GM12864 (cell line): ENCODE measurements at regions not wholly inside any gene's neighbourhood (a gene's known extent, or its start where the extent isn't known, plus 50 kb on each side); places are given as distances from the start of the nearest gene placed in this dataset.

Experiments
- DNase-seq: peaks from one replicate; pipeline ENCODE4 v3.0.0-alpha.2; 2011; ENCODE audit warnings: low read depth
- H3K4me3 ChIP-seq: 2 replicates; pipeline ENCODE4 v1.5.1; 2011; ENCODE audit warnings: mild to moderate bottlenecking, low read depth, low read length, control low read depth
- TF ChIP-seq, protein P1 (sequence below): IDR thresholded peaks from 2 replicates; pipeline ENCODE4 v1.5.1; 2011; ENCODE audit warnings: low read depth, mild to moderate bottlenecking, moderate library complexity, low read length, control low read depth, inconsistent platforms; ENCODE audit errors: missing control alignments

DNA sequence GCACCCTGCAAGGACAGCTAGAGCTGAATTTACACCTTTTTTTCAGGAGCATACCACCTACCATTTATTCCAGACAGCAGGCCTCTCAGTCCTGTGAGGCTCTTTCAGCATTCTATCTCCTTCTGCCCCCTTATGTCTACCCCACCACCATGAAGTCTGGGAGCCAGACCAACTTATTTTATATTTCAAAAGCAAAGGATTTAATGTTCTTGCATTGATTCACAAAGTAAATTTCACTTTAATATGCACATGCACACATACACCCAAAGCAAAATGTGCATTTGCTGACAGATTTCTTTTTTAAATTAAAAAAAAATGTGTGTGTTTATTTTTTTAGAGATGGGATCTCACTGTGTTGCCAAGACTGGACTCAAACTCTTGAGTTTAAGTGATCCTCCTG lies 264.2 kb upstream of the LRRC3B start:
- no peak for DNase-seq
- H3K4me3 ChIP-seq: no peak overlapping the region
- TF ChIP-seq, protein P1, sequence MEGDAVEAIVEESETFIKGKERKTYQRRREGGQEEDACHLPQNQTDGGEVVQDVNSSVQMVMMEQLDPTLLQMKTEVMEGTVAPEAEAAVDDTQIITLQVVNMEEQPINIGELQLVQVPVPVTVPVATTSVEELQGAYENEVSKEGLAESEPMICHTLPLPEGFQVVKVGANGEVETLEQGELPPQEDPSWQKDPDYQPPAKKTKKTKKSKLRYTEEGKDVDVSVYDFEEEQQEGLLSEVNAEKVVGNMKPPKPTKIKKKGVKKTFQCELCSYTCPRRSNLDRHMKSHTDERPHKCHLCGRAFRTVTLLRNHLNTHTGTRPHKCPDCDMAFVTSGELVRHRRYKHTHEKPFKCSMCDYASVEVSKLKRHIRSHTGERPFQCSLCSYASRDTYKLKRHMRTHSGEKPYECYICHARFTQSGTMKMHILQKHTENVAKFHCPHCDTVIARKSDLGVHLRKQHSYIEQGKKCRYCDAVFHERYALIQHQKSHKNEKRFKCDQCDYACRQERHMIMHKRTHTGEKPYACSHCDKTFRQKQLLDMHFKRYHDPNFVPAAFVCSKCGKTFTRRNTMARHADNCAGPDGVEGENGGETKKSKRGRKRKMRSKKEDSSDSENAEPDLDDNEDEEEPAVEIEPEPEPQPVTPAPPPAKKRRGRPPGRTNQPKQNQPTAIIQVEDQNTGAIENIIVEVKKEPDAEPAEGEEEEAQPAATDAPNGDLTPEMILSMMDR: no peak

DNA sequence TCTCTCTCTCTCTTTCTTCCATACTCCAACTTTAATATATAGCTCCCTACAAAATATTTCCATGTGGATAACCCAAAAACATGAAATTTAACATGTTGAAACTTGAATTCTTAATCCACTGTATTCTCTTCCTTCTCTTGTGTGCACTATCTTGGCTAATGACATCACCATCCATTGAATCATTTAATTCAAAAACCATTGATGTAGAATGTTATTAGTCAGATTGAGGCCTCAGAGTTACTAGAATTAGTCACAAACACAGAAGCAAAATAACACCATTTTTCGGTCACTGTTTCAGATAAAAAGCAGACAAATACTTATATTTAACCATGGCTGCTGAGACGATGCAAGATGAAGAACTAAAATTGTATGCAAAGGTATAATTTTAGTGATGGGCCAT lies 256.9 kb upstream of the LRRC3B start:
- no peak overlapping the region for H3K4me3 ChIP-seq
- TF ChIP-seq, protein P1: no peak

DNA sequence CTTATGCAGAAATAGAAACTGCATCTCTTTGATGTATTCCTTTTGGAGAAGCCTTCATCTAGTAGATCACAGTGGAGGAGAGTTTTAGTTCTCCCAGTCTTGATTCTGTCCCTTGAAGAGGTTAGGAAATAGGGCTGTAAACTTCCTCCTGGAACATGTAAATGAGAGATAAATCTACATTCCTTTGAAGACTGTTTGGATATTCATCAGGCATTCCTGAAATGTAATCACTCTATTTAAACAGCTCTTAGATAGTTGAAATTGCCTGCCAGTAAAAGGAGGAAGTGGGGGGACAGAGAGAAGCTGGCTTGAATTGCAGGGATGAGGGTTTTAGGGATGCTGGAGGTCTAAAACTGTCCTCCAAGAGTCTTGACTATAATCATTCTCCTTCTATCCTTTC lies 254.3 kb upstream of the LRRC3B start:
- no peak for DNase-seq
- no peak overlapping the region for H3K4me3 ChIP-seq
- TF ChIP-seq, protein P1: no peak

More for the DNA sequence above, 256.9 kb upstream of the LRRC3B start:
- no peak for DNase-seq

DNA sequence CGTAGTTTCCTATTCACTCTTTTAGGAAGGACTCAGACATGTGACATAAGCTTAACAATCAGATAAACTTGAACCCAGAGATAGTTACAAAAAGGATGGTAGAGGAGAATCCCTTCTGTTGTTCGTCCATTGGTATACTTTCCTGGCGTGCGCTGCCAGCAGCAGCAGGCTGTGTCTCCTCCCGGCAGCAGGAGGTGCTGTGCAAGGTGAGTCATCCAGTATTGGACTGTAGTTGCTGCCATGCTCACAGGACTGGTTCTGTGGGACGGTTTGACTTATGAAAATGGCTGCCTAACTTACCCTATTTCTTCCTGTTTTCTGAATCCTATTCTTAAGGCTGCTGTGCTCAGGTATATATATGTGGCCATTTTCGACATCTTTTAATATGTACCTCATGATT lies 253.4 kb upstream of the LRRC3B start:
- DNase-seq: no peak
- no peak overlapping the region for H3K4me3 ChIP-seq
- TF ChIP-seq, protein P1: no peak

DNA sequence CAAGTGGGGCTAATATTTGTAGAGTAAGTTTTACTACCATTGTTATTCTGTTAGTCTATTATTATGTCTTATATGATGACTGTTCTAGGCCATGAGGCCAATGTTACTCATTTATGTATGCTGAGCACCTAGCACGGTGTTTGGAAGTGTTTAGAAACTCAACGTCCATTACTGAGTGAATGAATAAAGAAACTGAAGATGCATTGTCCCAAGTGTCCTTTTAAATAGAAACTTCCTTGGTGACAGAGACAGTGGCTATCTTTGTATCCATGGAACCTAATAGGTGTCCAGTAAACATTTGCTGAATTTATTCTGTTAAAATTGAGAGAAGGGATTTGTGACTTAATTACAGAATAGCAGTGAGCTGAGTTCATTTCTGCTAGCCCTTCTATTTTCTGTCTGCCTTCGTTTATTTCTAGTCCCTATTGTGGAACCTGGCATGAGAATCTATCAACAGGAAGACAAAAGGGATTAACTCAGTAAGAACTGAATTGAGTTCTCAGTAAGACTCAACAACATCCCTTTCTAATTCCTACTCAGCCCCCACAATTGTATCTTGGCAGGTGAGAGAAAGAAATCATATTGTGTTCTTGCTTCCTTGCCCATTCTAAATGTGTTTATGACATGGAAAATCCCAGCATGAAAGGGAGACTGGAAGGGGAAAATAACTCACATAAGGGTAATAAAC lies 246.6 kb upstream of the LRRC3B start:
- TF ChIP-seq, protein P1: no peak
- no peak for DNase-seq
- H3K4me3 ChIP-seq: no peak overlapping the region

DNA sequence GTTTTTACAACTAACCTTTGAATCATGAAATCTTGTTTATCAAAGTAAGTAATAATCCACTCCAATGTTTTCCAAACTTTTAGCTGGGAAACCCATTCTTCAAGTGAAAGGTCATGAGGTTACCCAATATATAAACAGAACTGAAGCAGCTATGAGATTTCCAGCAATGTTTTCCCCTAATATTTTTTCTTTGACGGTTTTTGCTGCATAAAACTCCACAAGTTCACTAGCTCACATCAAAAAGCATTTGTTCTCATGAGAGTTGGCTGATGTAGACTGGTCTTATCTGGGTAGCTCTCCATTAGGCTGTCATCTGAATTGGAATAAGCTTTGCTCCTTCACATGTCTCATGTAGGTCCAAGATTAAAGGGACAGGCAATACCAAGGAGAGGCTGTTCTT lies 241.2 kb upstream of the LRRC3B start:
- no peak overlapping the region for H3K4me3 ChIP-seq
- no peak for DNase-seq
- TF ChIP-seq, protein P1: no peak

DNA sequence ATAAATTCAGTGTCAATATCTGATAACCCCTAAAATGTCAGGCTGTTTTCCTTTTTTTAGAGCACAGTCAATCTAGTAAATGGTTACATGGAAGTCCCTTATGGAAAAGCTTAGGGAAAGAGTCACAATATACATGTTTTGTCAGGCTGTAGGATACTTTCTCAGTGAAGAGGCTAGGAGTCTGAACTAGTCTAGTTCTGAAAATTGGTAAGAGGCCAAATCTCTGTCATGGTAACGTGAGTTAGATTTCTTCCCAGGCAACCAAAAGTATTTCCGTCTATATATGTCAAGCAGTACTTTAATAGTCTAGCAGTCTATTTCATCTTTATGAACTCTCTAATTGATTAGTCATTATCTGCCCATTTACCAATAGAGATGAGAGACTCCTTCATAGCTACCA lies 215.9 kb upstream of the LRRC3B start:
- no peak overlapping the region for H3K4me3 ChIP-seq
- DNase-seq: no peak
- TF ChIP-seq, protein P1: no peak
